ENCODE measurements at regions not wholly inside any gene's neighbourhood (a gene's known extent, or its start where the extent isn't known, plus 50 kb on each side); places are given as distances from the start of the nearest gene placed in this dataset.
"Not testable (repeated sequence)": the region's sequence is repeated elsewhere in the genome, so short reads cannot be mapped to it uniquely, and the experiment has no call there.

GRCh38 chr12:22115711-22116110 is 69.7 kb downstream of the CMAS start:
- peak; percentile 16 for DNase-seq

- peak; percentile 48 for DNase-seq
These were observed 70.4 kb downstream of the CMAS start for GRCh38 chr12:22116376-22116775.

- no peak for DNase-seq
These were observed 71.7 kb downstream of the CMAS start for GRCh38 chr12:22117563-22118237.

- no peak for DNase-seq
These were observed 72.3 kb downstream of the CMAS start for GRCh38 chr12:22118238-22118790.

- DNase-seq, result no peak
These were observed 75.2 kb downstream of the CMAS start for GRCh38 chr12:22121224-22121623.

GRCh38 chr12:22122359-22122758 is 76.3 kb downstream of the CMAS start:
- DNase-seq, result no peak

GRCh38 chr12:22124987-22125386 is 79.0 kb downstream of the CMAS start:
- DNase-seq, result no peak

- DNase-seq, result not testable (repeated sequence)
These were observed 80.1 kb downstream of the CMAS start for GRCh38 chr12:22126101-22126500.

- DNase-seq, result no peak
These were observed 80.7 kb downstream of the CMAS start for GRCh38 chr12:22126758-22127157.

- no peak for DNase-seq
These were observed 84.7 kb downstream of the CMAS start for GRCh38 chr12:22130671-22131070.

- not testable (repeated sequence) for DNase-seq
These were observed 90.6 kb downstream of the CMAS start for GRCh38 chr12:22136604-22137117.

Measured in NCI-H446 treated with DMSO at 0.1 percent for 48 hours (cell line).